ENCODE measurements at regions not wholly inside any gene's neighbourhood (a gene's known extent, or its start where the extent isn't known, plus 50 kb on each side); places are given as distances from the start of the nearest gene placed in this dataset.

GRCh38 chr12:47015381-47015780 is 64.0 kb upstream of the PCED1B start:
- H3K27me3 ChIP-seq, result peaks cover 0 to 3% (median 0%) of the 10 kb centered on the region in 3 donors
- no peak overlapping the region for H3K4me3 ChIP-seq
- H3K4me1 ChIP-seq, result no peaks in the 10 kb centered on the region
- H3K36me3 ChIP-seq, result no peaks in the 10 kb centered on the region
- 85 to 94% (median 92%) methylated on average over 1 of the region's 1 CpG for WGBS, 5 donors
- peaks cover 0 to 3% (median 0%) of the 10 kb centered on the region in 4 donors for H3K9me3 ChIP-seq
- no peak overlapping the region for H3K27ac ChIP-seq
- intact Hi-C loops (cut with DNase I; ENCODE audit: low total_unique reads), result no loop called here
- TF ChIP-seq CTCF (IDR thresholded peaks at IDR 0.05) (no peak), POLR2A (IDR thresholded peaks at IDR 0.05) (no peak), EP300 (IDR thresholded peaks at IDR 0.05) (no peak), POLR2AphosphoS5 (IDR thresholded peaks at IDR 0.05) (no peak)
- no peak for DNase-seq

GRCh38 chr12:47017041-47017713 is 62.2 kb upstream of the PCED1B start:
- Histone ChIP-seq H3K36me3 (no peaks in the 10 kb centered on the region), H3K27me3 (peaks cover 0 to 3% (median 0%) of the 10 kb centered on the region in 3 donors), H3K4me3 (no peak overlapping the region), H3K4me1 (no peaks in the 10 kb centered on the region), H3K27ac (no peak overlapping the region), H3K9me3 (no peaks in the 10 kb centered on the region)
- TF ChIP-seq EP300 (IDR thresholded peaks at IDR 0.05) (no peak), CTCF (IDR thresholded peaks at IDR 0.05) (no peak), POLR2AphosphoS5 (IDR thresholded peaks at IDR 0.05) (no peak), POLR2A (IDR thresholded peaks at IDR 0.05) (no peak)
- intact Hi-C loops (cut with DNase I; ENCODE audit: low total_unique reads), result no loop called here
- DNase-seq, result no peak
- 81 to 92% (median 82%) methylated on average over 6 of the region's 6 CpGs for WGBS, 5 donors

- Histone ChIP-seq H3K4me3 (no peak overlapping the region), H3K27me3 (peaks cover 0 to 3% (median 0%) of the 10 kb centered on the region in 3 donors), H3K4me1 (no peaks in the 10 kb centered on the region), H3K27ac (no peak overlapping the region), H3K9me3 (no peaks in the 10 kb centered on the region), H3K36me3 (no peaks in the 10 kb centered on the region)
- no peak for TF ChIP-seq EP300 (IDR thresholded peaks at IDR 0.05)
- no peak for TF ChIP-seq POLR2A (IDR thresholded peaks at IDR 0.05)
- TF ChIP-seq CTCF (IDR thresholded peaks at IDR 0.05), result no peak
- no peak for TF ChIP-seq POLR2AphosphoS5 (IDR thresholded peaks at IDR 0.05)
- intact Hi-C loops (cut with DNase I; ENCODE audit: low total_unique reads), result no loop called here
- no peak for DNase-seq
- 84 to 91% (median 87%) methylated on average over 2 of the region's 2 CpGs for WGBS, 5 donors
Measured at GRCh38 chr12:47017901-47018475, 61.4 kb upstream of the PCED1B start.

GRCh38 chr12:47020211-47020821 is 59.1 kb upstream of the PCED1B start:
- intact Hi-C loops (cut with DNase I; ENCODE audit: low total_unique reads), result no loop called here
- Histone ChIP-seq H3K4me1 (no peaks in the 10 kb centered on the region), H3K9me3 (no peaks in the 10 kb centered on the region), H3K4me3 (no peak overlapping the region), H3K27me3 (peaks cover 0 to 3% (median 0%) of the 10 kb centered on the region in 3 donors), H3K27ac (no peak overlapping the region), H3K36me3 (no peaks in the 10 kb centered on the region)
- WGBS, 5 donors, result 61 to 69% (median 64%) methylated on average over 7 of the region's 7 CpGs
- no peak for TF ChIP-seq CTCF (IDR thresholded peaks at IDR 0.05)
- no peak for TF ChIP-seq POLR2A (IDR thresholded peaks at IDR 0.05)
- no peak for TF ChIP-seq POLR2AphosphoS5 (IDR thresholded peaks at IDR 0.05)
- no peak for TF ChIP-seq EP300 (IDR thresholded peaks at IDR 0.05)
- no peak for DNase-seq

All from stomach (tissue), 8 donors.